DND-41 (cell line): ENCODE measurements at regions not wholly inside any gene's neighbourhood (a gene's known extent, or its start where the extent isn't known, plus 50 kb on each side); places are given as distances from the start of the nearest gene placed in this dataset.

Source experiments
- ATAC-seq: fragments of 200-7000 bp; cut with Tn5 transposase; 3 replicates; pipeline ENCODE4 v1.9.1; 2021; ENCODE audit warnings: low read depth; ENCODE audit not compliant: insufficient read depth
- DNase-seq: peaks from one replicate; pipeline ENCODE4 v3.0.0-alpha.2; 2020
- H2AFZ ChIP-seq: 2 replicates; pipeline ENCODE4 v1.6.0; 2012; ENCODE audit warnings: low read depth, low read length
- H3K27ac ChIP-seq: 2 replicates; pipeline ENCODE4 v1.5.1; 2012; ENCODE audit warnings: low read length, inconsistent platforms
- H3K27me3 ChIP-seq: fragments of 200-600 bp; sonication (generic); 2 replicates; pipeline ENCODE4 v1.6.0; 2012; ENCODE audit warnings: low read length, mild to moderate bottlenecking, inconsistent platforms; ENCODE audit not compliant: insufficient read depth, poor library complexity
- H3K36me3 ChIP-seq: 2 replicates; pipeline ENCODE4 v1.5.1; 2012; ENCODE audit warnings: low read length, inconsistent platforms; ENCODE audit not compliant: insufficient read depth
- H3K4me1 ChIP-seq: 2 replicates; pipeline ENCODE4 v1.5.1; 2012; ENCODE audit warnings: mild to moderate bottlenecking, low read length; ENCODE audit not compliant: insufficient read depth
- H3K4me2 ChIP-seq: 2 replicates; pipeline ENCODE4 v1.6.0; 2012; ENCODE audit warnings: mild to moderate bottlenecking, moderate library complexity, low read length, inconsistent platforms; ENCODE audit not compliant: insufficient read depth
- H3K4me3 ChIP-seq, 2 experiments: fragments of 200-600 bp in 1 of 2; shearing (Covaris generic) in 1 of 2; 2 replicates each; pipeline ENCODE4 v1.5.1; 2012 to 2016; ENCODE audit warnings: inconsistent platforms in 2 of 2, low read length in 2 of 2, mild to moderate bottlenecking in 2 of 2, low read depth in 1 of 2, moderate library complexity in 1 of 2
- H3K79me2 ChIP-seq: 2 replicates; pipeline ENCODE4 v1.6.0; 2012; ENCODE audit warnings: low read length, inconsistent platforms; ENCODE audit not compliant: insufficient read depth
- H3K9ac ChIP-seq: 2 replicates; pipeline ENCODE4 v1.6.0; 2012; ENCODE audit warnings: low read depth, mild to moderate bottlenecking, inconsistent platforms, low read length, moderate library complexity
- H3K9me3 ChIP-seq: 2 replicates; pipeline ENCODE4 v1.5.1; 2012; ENCODE audit warnings: low read length, moderate library complexity, mild to moderate bottlenecking, inconsistent platforms; ENCODE audit not compliant: insufficient read depth, severe bottlenecking
- H4K20me1 ChIP-seq: 2 replicates; pipeline ENCODE4 v1.6.0; 2012; ENCODE audit warnings: low read length; ENCODE audit not compliant: insufficient read depth
- CTCF ChIP-seq: IDR thresholded peaks from 2 replicates; pipeline ENCODE4 v1.5.1; 2012; ENCODE audit warnings: borderline replicate concordance, low read length, moderate library complexity, mild to moderate bottlenecking; ENCODE audit not compliant: poor library complexity, severe bottlenecking; ENCODE audit errors: extremely low read depth
- EZH2 ChIP-seq: IDR thresholded peaks from 3 replicates; pipeline ENCODE4 v1.6.1; 2012; ENCODE audit warnings: borderline replicate concordance, low read depth, mild to moderate bottlenecking, moderate library complexity, low read length, inconsistent platforms; ENCODE audit not compliant: severe bottlenecking

DNA sequence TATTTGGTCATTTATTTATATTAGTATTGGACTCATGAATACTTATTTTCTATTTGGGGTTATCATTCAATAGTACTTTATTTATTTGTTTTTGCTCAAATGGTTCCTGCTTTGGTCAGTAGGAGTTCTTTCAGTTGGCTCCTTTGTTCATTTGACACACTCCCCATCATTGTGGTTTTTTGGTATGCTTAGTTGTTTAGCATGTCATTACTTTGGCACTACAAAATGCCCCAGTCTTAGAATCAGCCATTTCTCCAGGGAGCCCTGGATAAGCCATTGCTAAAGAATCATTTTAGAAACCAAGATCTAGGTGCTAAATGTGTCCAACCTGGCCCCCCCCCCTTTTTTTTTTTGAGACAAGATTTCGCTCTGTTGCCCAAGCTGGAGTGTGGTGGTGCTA is 61.7 kb upstream of the MRPS6 start:
- no peaks in the 10 kb centered on the region for H4K20me1 ChIP-seq
- TF ChIP-seq CTCF: no peak
- no peak for TF ChIP-seq EZH2
- H3K27me3 ChIP-seq: no peaks in the 10 kb centered on the region
- H3K36me3 ChIP-seq: no peaks in the 10 kb centered on the region
- H3K4me3 ChIP-seq: no peak overlapping the region
- no peaks in the 10 kb centered on the region; the same call in 1 of the 2 replicates for H3K4me1 ChIP-seq
- peaks cover 7% of the 10 kb centered on the region for H3K9me3 ChIP-seq
- no peak overlapping the region for H3K4me2 ChIP-seq
- no peak for DNase-seq
- H3K79me2 ChIP-seq: no peaks in the 10 kb centered on the region
- no peak overlapping the region for H3K27ac ChIP-seq
- ATAC-seq: no peak
- no peak overlapping the region for H3K9ac ChIP-seq
- no peak overlapping the region for H2AFZ ChIP-seq

GRCh38 chr21:34009193-34009592 is 64.2 kb upstream of the MRPS6 start:
- Histone ChIP-seq H3K79me2 (no peaks in the 10 kb centered on the region), H3K4me2 (no peak overlapping the region), H4K20me1 (no peaks in the 10 kb centered on the region), H3K9ac (no peak overlapping the region), H3K27me3 (no peaks in the 10 kb centered on the region), H3K9me3 (peaks cover 6% of the 10 kb centered on the region), H3K4me1 (no peaks in the 10 kb centered on the region; the same call in 1 of the 2 replicates), H3K4me3 (no peak overlapping the region), H2AFZ (no peak overlapping the region), H3K27ac (no peak overlapping the region), H3K36me3 (no peaks in the 10 kb centered on the region)
- DNase-seq (no peak), ATAC-seq (no peak)
- TF ChIP-seq CTCF (no peak), EZH2 (no peak)

DNA sequence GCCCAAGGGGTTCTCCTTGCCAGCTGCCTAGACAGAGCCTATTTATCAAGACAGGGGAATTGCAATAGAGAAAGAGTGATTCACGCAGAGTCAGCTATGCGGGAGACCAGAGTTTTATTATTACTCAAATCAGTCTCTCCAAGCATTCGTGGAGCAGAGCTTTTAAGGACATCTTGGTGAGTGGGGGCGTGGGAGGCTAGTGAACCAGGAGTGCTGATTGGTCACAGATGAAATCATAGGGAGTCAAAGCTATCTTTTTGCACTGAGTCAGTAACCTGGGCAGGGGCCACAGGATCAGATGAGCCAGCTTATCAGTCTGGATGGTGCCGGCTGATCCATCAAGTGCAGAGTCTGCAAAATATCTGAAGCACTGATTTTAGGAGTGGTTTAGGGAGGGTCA is 64.8 kb upstream of the MRPS6 start:
- no peak overlapping the region for H3K27ac ChIP-seq
- no peaks in the 10 kb centered on the region for H3K27me3 ChIP-seq

More for the DNA sequence above, 64.8 kb upstream of the MRPS6 start:
- no peak for DNase-seq
- TF ChIP-seq EZH2 (no peak), CTCF (no peak)
- no peak overlapping the region for H3K4me2 ChIP-seq
- no peak overlapping the region for H3K9ac ChIP-seq
- no peaks in the 10 kb centered on the region; the same call in 1 of the 2 replicates for H3K4me1 ChIP-seq
- no peak for ATAC-seq
- H2AFZ ChIP-seq: no peak overlapping the region
- H3K36me3 ChIP-seq: no peaks in the 10 kb centered on the region
- H3K79me2 ChIP-seq: no peaks in the 10 kb centered on the region
- H3K9me3 ChIP-seq: peaks cover 9% of the 10 kb centered on the region
- H3K4me3 ChIP-seq: no peak overlapping the region
- no peaks in the 10 kb centered on the region for H4K20me1 ChIP-seq
